Right atrium auricular region (tissue), 2 donors: ENCODE measurements at regions not wholly inside any gene's neighbourhood (a gene's known extent, or its start where the extent isn't known, plus 50 kb on each side); places are given as distances from the start of the nearest gene placed in this dataset.
"Not testable (repeated sequence)": the region's sequence is repeated elsewhere in the genome, so short reads cannot be mapped to it uniquely, and the experiment has no call there.

Experiments used
- DNase-seq: peaks from one replicate; pipeline ENCODE4 v3.0.0-alpha.2; 2019; ENCODE audit warnings: low spot score
- H3K27ac ChIP-seq, 2 donors: fragments of 200-600 bp; sonication (generic); 1 replicate in 1 of 2; 2 replicates in 1 of 2; pipeline ENCODE4 v1.5.1; 2016 to 2019
- H3K27me3 ChIP-seq, 2 donors: fragments of 200-600 bp; sonication (generic); one replicate each; pipeline versions ENCODE4 v1.5.1 to v1.6.0; 2017 to 2019
- H3K36me3 ChIP-seq: fragments of 200-600 bp; sonication (generic); one replicate; pipeline ENCODE4 v1.5.1; 2016
- H3K4me1 ChIP-seq, 2 donors: fragments of 200-600 bp; sonication (generic); one replicate each; pipeline versions ENCODE4 v1.5.1 to v1.6.0; 2017 to 2019
- H3K4me3 ChIP-seq, 2 donors: fragments of 200-600 bp; sonication (generic); 1 replicate in 1 of 2; 2 replicates in 1 of 2; pipeline ENCODE4 v1.5.1; 2017 to 2019; ENCODE audit warnings: mild to moderate bottlenecking in 1 of 2, moderate library complexity in 1 of 2
- H3K9me3 ChIP-seq, 2 donors: fragments of 200-600 bp; sonication (generic); one replicate each; pipeline ENCODE4 v1.5.1; 2019
- TF ChIP-seq, protein P1 (sequence below), 2 donors: fragments of 200-600 bp; sonication (generic); IDR thresholded peaks; one replicate each; pipeline ENCODE4 v1.5.1; 2019; ENCODE audit warnings: antibody characterized with exemption in 2 of 2

DNA sequence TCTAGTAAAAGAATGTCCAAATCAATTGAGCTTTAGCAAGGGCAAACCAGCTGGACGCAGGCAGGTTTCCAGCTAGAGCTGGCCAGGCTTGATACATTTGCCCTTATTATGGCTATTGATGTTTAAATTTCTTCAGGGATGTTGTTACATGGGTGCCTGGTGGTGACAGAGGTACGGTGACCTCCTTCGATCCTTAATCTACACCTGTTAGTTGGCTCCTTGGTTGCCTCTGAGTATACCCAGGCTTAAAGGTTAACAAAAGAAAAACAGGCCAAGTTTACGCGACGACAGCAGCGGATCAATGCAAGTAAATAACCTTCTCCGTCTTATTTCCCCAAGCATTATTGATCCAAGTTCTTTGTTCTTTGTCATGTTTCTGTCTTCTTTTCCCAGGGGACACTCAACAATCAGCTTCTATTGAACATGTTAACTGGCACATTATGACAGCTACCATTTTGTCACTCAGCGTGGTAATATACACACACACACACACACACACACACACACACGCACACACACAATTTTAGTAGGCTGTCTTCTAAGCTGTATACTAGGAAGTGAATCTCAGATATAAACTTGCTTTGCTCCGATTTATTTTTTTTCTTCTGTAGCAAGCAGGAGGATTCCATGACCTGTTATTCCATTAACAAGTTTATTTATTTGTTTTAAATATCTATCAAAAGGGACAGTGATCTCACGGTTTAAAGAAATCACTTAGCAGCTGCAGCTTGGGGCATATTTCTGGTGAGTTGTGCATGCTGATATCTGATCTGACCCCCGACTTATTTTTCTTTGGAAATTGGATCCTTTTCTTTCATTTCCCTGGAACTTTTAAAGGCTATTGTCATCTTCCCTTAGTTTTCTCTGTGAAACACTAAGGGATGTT lies 844.7 kb downstream of the MCTP2 start:
- Histone ChIP-seq H3K36me3 (no peaks in the 10 kb centered on the region), H3K9me3 (no peaks in the 10 kb centered on the region), H3K27me3 (no peaks in the 10 kb centered on the region), H3K4me3 (no peak overlapping the region), H3K27ac (no peak overlapping the region), H3K4me1 (no peaks in the 10 kb centered on the region)
- TF ChIP-seq, protein P1, sequence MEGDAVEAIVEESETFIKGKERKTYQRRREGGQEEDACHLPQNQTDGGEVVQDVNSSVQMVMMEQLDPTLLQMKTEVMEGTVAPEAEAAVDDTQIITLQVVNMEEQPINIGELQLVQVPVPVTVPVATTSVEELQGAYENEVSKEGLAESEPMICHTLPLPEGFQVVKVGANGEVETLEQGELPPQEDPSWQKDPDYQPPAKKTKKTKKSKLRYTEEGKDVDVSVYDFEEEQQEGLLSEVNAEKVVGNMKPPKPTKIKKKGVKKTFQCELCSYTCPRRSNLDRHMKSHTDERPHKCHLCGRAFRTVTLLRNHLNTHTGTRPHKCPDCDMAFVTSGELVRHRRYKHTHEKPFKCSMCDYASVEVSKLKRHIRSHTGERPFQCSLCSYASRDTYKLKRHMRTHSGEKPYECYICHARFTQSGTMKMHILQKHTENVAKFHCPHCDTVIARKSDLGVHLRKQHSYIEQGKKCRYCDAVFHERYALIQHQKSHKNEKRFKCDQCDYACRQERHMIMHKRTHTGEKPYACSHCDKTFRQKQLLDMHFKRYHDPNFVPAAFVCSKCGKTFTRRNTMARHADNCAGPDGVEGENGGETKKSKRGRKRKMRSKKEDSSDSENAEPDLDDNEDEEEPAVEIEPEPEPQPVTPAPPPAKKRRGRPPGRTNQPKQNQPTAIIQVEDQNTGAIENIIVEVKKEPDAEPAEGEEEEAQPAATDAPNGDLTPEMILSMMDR (IDR thresholded peaks at IDR 0.05): no peak
- DNase-seq: no peak

DNA sequence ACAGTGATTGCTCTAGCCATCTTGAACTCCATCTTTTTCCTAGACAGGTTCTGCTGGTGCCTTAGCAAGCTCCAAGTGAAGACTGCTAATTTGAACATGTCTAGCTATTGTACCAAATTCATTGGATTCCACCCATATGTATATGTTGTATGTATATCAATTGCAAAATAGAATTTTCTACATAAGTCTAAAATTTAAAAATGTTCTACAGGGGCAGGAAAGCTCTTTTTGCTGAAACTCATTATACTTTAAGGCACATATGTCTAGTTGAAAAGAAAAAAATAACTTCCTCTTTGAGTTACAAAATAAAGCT lies 845.3 kb downstream of the MCTP2 start:
- Histone ChIP-seq H3K4me3 (no peak overlapping the region), H3K9me3 (no peaks in the 10 kb centered on the region), H3K36me3 (no peaks in the 10 kb centered on the region), H3K27ac (no peak overlapping the region), H3K4me1 (no peaks in the 10 kb centered on the region), H3K27me3 (no peaks in the 10 kb centered on the region)
- no peak for DNase-seq
- TF ChIP-seq, protein P1 (IDR thresholded peaks at IDR 0.05): no peak

DNA sequence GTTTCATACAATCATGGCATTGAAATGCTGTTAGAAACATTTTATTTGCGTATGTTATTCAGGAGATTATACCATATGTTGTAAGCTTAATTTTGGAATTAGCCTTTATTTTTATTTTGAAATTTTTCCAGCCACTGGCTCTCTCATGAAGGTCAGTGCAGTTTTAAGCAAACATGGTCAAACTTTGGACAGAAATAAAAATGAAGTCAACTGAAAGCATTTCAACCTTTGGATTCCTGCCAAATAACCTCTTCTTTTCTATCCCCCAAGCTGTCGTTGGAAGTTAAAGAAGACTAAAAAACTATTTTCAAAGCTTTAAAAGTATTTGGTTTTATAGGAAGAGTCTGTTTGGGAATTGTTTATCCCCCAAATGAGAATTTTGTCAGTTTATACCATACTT lies 846.6 kb downstream of the MCTP2 start:
- H3K4me1 ChIP-seq: no peaks in the 10 kb centered on the region
- H3K9me3 ChIP-seq: no peaks in the 10 kb centered on the region
- TF ChIP-seq, protein P1 (IDR thresholded peaks at IDR 0.05): no peak
- H3K36me3 ChIP-seq: no peaks in the 10 kb centered on the region
- H3K4me3 ChIP-seq: no peak overlapping the region
- no peaks in the 10 kb centered on the region for H3K27me3 ChIP-seq
- H3K27ac ChIP-seq: no peak overlapping the region
- no peak for DNase-seq

DNA sequence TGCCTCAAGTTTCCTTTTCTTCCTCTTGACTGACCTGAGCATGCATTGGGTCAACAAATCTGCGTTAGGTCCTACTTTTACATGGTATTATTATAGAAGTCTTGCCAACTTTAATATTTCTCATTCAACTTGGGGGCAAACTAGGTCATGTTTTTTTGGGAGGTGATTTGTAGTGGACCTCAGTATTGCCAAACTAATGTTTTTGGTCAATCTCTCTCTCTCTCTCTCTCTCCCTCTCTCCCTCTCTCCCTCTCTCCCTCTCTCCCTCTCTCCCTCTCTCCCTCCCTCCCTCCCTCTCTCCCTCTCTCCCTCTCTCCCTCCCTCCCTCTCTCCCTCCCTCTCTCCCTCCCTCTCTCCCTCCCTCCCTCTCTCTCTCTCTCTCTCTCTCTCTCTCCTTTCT lies 848.9 kb downstream of the MCTP2 start:
- H3K4me3 ChIP-seq, DNase-seq, H3K36me3 ChIP-seq, H3K4me1 ChIP-seq, H3K27me3 ChIP-seq, H3K9me3 ChIP-seq, H3K27ac ChIP-seq: not testable (repeated sequence)

DNA sequence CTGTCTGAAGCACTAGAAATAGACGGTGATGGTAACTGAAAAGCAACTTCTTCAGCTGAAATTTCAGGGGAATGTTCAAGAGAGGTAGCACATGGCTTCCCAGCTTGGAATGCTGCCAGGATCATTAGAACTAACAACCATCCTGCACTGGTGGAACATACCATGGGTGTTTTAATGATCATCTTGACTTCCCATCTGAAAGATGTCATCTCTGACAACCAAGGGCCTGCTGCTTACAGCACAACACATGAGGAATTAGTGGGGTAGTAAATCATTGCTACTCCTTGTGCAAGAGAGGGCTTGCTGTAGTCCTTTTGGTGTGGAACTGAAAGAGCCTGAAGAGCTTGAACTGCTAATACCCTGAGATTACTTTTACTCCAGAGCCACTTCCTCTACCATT lies 853.7 kb downstream of the MCTP2 start:
- TF ChIP-seq, protein P1 (IDR thresholded peaks at IDR 0.05): no peak
- DNase-seq: no peak
- no peaks in the 10 kb centered on the region for H3K36me3 ChIP-seq
- no peaks in the 10 kb centered on the region for H3K9me3 ChIP-seq
- no peak overlapping the region for H3K4me3 ChIP-seq
- no peaks in the 10 kb centered on the region for H3K4me1 ChIP-seq
- no peaks in the 10 kb centered on the region for H3K27me3 ChIP-seq
- H3K27ac ChIP-seq: no peak overlapping the region

DNA sequence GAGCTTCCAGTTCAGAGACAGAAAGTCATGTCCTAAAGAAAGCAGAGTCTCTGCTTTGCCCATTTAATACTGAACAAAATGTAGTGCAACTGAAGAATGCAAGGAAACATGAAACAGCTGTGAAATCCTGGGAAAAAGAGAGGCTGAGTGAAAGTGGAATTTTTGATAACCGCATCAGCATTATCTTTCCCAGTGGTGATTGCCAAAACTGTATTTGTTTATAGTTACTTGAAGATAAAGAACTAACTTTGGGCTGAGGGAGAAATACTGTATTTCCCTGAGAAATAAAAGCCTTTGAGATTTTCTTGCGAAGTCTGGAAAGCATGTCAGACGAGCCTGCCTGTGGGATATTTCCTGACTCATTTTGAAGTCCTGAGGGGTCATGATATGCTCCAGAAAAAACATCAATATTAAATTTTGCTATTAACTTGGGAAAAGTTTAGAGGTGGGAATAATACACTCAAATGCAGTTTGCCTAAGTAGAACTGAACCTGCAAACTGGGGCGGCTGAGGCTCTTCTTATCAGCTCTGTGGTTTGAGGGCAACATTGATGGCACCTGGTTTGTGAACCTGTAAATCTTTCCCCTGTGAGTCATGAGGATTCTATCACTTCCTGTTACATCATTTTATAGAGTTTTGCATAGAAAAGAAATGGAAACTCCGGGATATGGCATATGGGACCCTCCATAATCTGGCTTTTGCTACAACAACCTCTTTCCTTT lies 855.3 kb downstream of the MCTP2 start:
- DNase-seq: no peak
- Histone ChIP-seq H3K27me3 (no peaks in the 10 kb centered on the region), H3K36me3 (no peaks in the 10 kb centered on the region), H3K27ac (peak overlapping the region in 1 of 2 donors; percentile 26), H3K4me3 (no peak overlapping the region), H3K4me1 (no peaks in the 10 kb centered on the region), H3K9me3 (no peaks in the 10 kb centered on the region)
- TF ChIP-seq, protein P1 (IDR thresholded peaks at IDR 0.05): no peak
